NCI-H128 (cell line): ENCODE measurements at regions not wholly inside any gene's neighbourhood (a gene's known extent, or its start where the extent isn't known, plus 50 kb on each side); places are given as distances from the start of the nearest gene placed in this dataset.

Experiments
- DNase-seq: peaks from one replicate; lab custom pipeline; 2025; ENCODE audit not compliant: unreplicated experiment; lab: John Stamatoyannopoulos, UW

DNA sequence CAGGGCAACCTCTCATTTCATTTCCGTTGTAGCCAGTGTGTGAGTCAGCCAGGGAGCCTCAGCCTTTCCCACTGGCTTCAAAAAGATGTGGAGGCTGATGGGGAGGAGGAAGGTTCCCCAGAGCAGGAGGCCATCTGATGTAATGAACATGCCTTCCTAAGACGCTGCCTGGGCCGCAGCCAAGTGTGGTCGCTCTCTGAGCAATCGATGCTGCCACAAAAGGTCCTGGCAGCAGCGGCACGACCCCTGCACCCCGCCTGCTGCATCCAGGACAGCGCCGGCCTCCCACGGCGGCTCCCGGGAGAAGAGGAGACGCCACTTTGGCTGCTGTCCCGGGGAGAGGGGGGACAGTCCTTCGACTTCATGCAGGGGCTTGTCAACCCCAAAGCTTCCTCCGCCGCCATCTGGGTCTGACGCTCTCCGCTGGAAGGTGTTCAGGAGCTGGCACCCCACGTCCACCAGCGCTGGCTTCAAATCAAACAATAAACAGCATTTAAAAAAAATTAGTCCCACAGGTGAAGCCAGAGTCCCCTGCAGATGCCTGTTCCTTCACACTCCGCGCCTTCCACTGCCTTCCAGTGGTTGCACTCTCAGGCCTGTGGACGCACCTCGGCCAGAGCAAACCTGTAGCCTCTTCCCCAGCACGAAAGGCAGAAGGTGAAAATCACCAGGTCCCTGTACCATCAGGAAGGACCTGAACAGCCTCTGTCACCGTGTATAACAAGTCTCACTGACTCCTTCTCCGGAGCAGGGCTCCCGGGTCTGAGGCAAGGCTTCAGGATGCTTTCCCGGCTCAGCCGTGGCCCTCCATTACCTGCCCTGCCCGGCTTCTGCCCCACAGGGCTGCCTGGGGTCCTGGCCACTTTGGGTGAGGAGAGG is 930.7 kb downstream of the BRD1 start:
- no peak for DNase-seq

GRCh38 chr22:48895831-48896765 is 931.6 kb downstream of the BRD1 start:
- DNase-seq = no peak

DNA sequence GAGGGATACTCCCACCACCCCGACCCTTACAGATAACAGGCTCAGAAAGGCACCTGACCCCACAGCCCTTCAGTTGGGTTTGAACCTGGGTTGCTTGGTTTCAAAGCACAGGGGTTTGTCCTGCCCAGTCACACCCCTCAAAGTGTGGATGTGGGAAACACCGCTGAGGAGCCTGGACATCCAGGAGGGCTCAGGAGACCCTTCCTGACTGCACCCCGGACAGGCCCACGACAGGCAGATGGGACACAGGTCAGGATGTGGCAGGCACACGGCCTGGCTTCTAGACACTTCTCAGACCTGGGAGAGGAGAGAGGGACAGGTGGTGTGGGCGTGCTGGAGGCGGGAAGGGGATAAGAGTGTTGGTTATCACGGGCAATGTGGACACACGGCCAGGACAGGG is 932.3 kb downstream of the BRD1 start:
- DNase-seq = no peak

- no peak for DNase-seq
Observed at GRCh38 chr22:48894804-48895250, 932.8 kb downstream of the BRD1 start.

GRCh38 chr22:48894064-48894671 is 933.5 kb downstream of the BRD1 start:
- no peak for DNase-seq

- no peak for DNase-seq
Observed at GRCh38 chr22:48893288-48894063, 934.2 kb downstream of the BRD1 start.

- DNase-seq = no peak
Observed at GRCh38 chr22:48892578-48893287, 934.9 kb downstream of the BRD1 start.

- no peak for DNase-seq
Observed at GRCh38 chr22:48891688-48892577, 935.7 kb downstream of the BRD1 start.

- DNase-seq = no peak
Observed at GRCh38 chr22:48890693-48891554, 936.7 kb downstream of the BRD1 start.

GRCh38 chr22:48889887-48890692 is 937.6 kb downstream of the BRD1 start:
- no peak for DNase-seq

GRCh38 chr22:48889209-48889830 is 938.4 kb downstream of the BRD1 start:
- DNase-seq = no peak

DNA sequence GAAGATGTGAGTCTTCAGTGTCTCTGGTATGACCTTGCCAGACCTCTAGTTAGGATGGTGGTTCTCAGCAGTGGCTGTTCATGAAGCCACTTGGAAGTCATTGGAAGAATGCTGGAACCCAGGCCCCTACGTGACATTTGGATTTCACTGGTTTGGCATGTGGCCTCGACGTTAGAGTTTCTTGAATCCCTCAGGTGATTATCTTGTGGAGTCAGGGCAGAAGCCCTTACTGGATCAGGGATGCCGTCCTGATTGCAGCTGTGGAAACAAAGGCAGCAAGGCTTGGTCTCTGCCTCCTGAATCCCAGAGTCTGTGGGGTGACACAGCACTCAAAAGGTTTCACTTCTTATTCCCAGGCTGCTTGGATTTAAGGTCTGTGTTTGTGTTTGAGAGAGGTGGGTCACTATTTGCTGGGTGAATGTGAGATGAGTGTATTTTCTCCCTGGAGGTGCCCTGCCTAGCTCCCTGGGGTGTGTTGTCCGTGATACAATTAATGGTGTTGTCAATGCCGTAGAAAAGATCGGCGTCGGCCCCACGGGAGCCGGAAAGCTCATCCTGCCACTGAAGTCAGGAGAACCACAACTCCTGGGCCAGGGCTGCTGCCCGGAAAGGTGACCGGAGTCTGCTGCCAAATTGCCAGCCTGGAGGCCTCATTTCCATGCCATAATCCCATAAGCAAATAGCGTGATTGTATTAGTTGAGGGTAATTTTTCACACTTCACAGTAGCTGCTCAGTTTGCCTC is 939.0 kb downstream of the BRD1 start:
- DNase-seq = no peak

- no peak for DNase-seq
Observed at GRCh38 chr22:48887394-48888332, 940.0 kb downstream of the BRD1 start.

GRCh38 chr22:48886604-48887393 is 940.9 kb downstream of the BRD1 start:
- peak; percentile 35 for DNase-seq
